MM.1S (cell line): ENCODE measurements at regions not wholly inside any gene's neighbourhood (a gene's known extent, or its start where the extent isn't known, plus 50 kb on each side); places are given as distances from the start of the nearest gene placed in this dataset.

Experiments
- DNase-seq: peaks from one replicate; pipeline ENCODE4 v3.0.0-alpha.2; 2015
- H2AFZ ChIP-seq: fragments of 300-600 bp; sonication (generic); 2 replicates; pipeline ENCODE4 v1.6.0; 2016; ENCODE audit warnings: antibody characterized with exemption, low read length
- H3F3A ChIP-seq: fragments of 300-600 bp; sonication (generic); 2 replicates; pipeline ENCODE4 v1.6.1; 2016; ENCODE audit warnings: mild to moderate bottlenecking, antibody characterized with exemption, low read length, moderate library complexity, mixed read lengths; ENCODE audit not compliant: insufficient read depth
- H3K27ac ChIP-seq: fragments of 300-600 bp; sonication (generic); 2 replicates; pipeline ENCODE4 v1.5.1; 2016; ENCODE audit warnings: mild to moderate bottlenecking, low read length
- H3K27me3 ChIP-seq: fragments of 300-600 bp; sonication (generic); replicated peaks from 2 replicates; pipeline ENCODE4 v1.6.0; 2016; ENCODE audit warnings: low read length; ENCODE audit not compliant: insufficient read depth
- H3K36me3 ChIP-seq: fragments of 300-600 bp; sonication (generic); replicated peaks from 2 replicates; pipeline ENCODE4 v1.6.1; 2016; ENCODE audit warnings: mild to moderate bottlenecking, low read length, mixed read lengths; ENCODE audit not compliant: insufficient read depth
- H3K4me1 ChIP-seq: fragments of 300-600 bp; sonication (generic); 2 replicates; pipeline ENCODE4 v1.6.1; 2016; ENCODE audit warnings: low read length, mixed read lengths
- H3K4me2 ChIP-seq: fragments of 300-600 bp; sonication (generic); 2 replicates; pipeline ENCODE4 v1.6.0; 2016; ENCODE audit warnings: low read depth, low read length
- H3K4me3 ChIP-seq: fragments of 300-600 bp; sonication (generic); 2 replicates; pipeline ENCODE4 v1.5.1; 2016; ENCODE audit warnings: low read length, mixed read lengths
- H3K79me2 ChIP-seq: fragments of 300-600 bp; sonication (generic); 2 replicates; pipeline ENCODE4 v1.6.1; 2016; ENCODE audit warnings: mixed run types, low read length, mixed read lengths
- H3K9ac ChIP-seq: fragments of 300-600 bp; sonication (generic); 2 replicates; pipeline ENCODE4 v1.6.1; 2016; ENCODE audit warnings: low read length, mixed read lengths
- H3K9me2 ChIP-seq: fragments of 300-600 bp; sonication (generic); replicated peaks from 2 replicates; pipeline ENCODE4 v1.6.1; 2016; ENCODE audit warnings: mild to moderate bottlenecking, low read length, mixed read lengths; ENCODE audit not compliant: insufficient read depth
- H3K9me3 ChIP-seq: fragments of 300-600 bp; sonication (generic); replicated peaks from 2 replicates; pipeline ENCODE4 v1.6.1; 2016; ENCODE audit warnings: mild to moderate bottlenecking, low read length, mixed read lengths; ENCODE audit not compliant: insufficient read depth
- H4K20me1 ChIP-seq: fragments of 300-600 bp; sonication (generic); 2 replicates; pipeline ENCODE4 v1.6.1; 2016; ENCODE audit warnings: mild to moderate bottlenecking, low read length, moderate library complexity, mixed read lengths; ENCODE audit not compliant: insufficient read depth
- EZH2 ChIP-seq: fragments of 300-600 bp; sonication (generic); optimal IDR thresholded peaks from 2 replicates; pipeline ENCODE3; 2017; ENCODE audit warnings: low read depth, mild to moderate bottlenecking, antibody characterized with exemption, low read length, mixed read lengths
- EZH2phosphoT487 ChIP-seq: fragments of 300-600 bp; sonication (generic); IDR thresholded peaks from 2 replicates; pipeline ENCODE4 v1.6.1; 2018; ENCODE audit warnings: antibody characterized with exemption, low read length
- TF ChIP-seq, protein P1 (sequence below): fragments of 300-600 bp; sonication (generic); IDR thresholded peaks from 2 replicates; pipeline ENCODE4 v1.5.1; 2016; ENCODE audit warnings: antibody characterized with exemption, low read length, mixed read lengths

DNA sequence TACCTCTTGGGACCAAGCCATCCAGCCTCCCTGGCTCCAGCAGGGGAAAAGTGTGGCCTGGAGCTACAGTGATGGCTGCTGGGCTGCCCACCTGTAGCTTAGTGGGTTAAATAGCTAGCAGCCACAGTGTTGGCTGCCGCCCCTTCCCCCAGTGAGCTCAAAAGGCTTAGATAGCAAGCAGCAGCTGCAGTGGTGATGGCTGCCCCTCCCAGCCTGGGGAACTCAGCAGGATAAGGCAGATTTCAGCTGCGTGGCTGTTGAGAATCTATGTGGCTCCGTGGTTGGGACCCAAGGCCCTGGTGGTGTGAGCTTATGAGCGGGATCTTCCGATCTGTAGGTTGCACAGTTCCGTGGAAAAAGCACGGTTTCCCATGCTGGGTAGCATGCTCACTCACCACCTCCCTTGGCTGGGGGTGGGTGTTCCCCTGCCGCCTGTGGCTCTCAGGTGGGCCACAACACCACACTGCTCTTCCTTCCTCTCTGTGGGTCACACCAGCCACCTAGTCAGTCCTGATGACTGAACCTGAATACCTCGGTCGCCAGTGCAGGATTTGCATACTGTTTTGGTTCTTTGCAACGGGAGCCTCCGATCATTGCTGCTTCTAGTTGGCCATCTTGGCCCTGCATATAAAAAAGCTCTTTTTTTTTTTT, 946.5 kb upstream of the FAM98A start:
- H3K27me3 ChIP-seq, result no peaks in the 10 kb centered on the region
- TF ChIP-seq EZH2 (no peak), EZH2phosphoT487 (no peak)
- TF ChIP-seq, protein P1, sequence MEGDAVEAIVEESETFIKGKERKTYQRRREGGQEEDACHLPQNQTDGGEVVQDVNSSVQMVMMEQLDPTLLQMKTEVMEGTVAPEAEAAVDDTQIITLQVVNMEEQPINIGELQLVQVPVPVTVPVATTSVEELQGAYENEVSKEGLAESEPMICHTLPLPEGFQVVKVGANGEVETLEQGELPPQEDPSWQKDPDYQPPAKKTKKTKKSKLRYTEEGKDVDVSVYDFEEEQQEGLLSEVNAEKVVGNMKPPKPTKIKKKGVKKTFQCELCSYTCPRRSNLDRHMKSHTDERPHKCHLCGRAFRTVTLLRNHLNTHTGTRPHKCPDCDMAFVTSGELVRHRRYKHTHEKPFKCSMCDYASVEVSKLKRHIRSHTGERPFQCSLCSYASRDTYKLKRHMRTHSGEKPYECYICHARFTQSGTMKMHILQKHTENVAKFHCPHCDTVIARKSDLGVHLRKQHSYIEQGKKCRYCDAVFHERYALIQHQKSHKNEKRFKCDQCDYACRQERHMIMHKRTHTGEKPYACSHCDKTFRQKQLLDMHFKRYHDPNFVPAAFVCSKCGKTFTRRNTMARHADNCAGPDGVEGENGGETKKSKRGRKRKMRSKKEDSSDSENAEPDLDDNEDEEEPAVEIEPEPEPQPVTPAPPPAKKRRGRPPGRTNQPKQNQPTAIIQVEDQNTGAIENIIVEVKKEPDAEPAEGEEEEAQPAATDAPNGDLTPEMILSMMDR, result no peak
- no peaks in the 10 kb centered on the region for H3K79me2 ChIP-seq
- no peaks in the 10 kb centered on the region for H3K9me3 ChIP-seq
- H3K4me2 ChIP-seq, result no peak overlapping the region
- no peak for DNase-seq
- H3K27ac ChIP-seq, result no peak overlapping the region
- no peaks in the 10 kb centered on the region for H3F3A ChIP-seq
- no peaks in the 10 kb centered on the region for H3K36me3 ChIP-seq
- H3K9me2 ChIP-seq, result no peaks in the 10 kb centered on the region
- H3K9ac ChIP-seq, result no peak overlapping the region
- no peaks in the 10 kb centered on the region for H4K20me1 ChIP-seq
- no peaks in the 10 kb centered on the region for H3K4me1 ChIP-seq
- H3K4me3 ChIP-seq, result no peak overlapping the region
- no peak overlapping the region for H2AFZ ChIP-seq

DNA sequence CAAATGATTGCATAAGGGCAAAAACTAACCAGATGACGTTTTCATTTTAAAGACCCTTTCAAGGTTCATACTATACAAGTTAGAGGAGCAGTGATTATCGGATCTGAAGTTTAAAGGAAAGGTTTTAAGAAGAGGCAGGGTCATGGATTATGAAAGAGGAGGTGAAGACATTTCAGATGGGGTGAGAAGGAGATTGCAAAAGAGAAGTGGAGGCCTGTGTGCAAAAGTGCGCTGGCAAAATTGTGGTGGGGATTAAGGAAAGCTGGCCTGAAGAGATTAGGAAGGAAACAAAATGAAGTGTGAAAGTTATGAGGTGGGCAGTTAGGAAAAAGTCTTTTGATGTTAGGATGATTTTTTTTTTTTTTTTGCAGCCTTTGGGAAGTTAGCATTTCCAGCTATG, 935.7 kb upstream of the FAM98A start:
- Histone ChIP-seq H3K27me3 (no peaks in the 10 kb centered on the region), H3K9me2 (no peaks in the 10 kb centered on the region), H3K36me3 (no peaks in the 10 kb centered on the region), H2AFZ (no peak overlapping the region), H3F3A (no peaks in the 10 kb centered on the region), H4K20me1 (no peaks in the 10 kb centered on the region), H3K27ac (no peak overlapping the region), H3K4me3 (no peak overlapping the region), H3K4me2 (no peak overlapping the region), H3K9me3 (no peaks in the 10 kb centered on the region), H3K4me1 (no peaks in the 10 kb centered on the region), H3K9ac (no peak overlapping the region), H3K79me2 (no peaks in the 10 kb centered on the region)
- TF ChIP-seq, protein P1, result no peak
- no peak for TF ChIP-seq EZH2
- no peak for TF ChIP-seq EZH2phosphoT487
- DNase-seq, result no peak

DNA sequence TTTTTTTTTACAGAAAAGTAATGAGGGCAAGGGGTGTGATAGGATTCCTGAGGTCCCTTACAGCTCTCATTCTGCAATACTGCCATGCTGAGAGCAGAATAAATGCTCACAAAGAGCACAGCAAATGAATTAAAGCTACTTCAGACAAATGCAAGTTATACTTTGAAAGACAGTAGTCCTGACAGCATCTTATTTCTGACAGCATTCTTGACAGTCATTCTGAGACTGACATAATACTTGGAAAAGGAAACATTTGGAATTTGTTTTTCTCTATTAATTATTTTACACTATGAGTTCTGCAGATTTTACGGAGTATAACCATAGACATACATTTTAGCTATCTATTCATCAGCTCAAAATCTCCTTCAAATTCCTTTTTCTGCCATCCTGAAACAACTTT, 935.2 kb upstream of the FAM98A start:
- Histone ChIP-seq H2AFZ (no peak overlapping the region), H3K36me3 (no peaks in the 10 kb centered on the region), H3F3A (no peaks in the 10 kb centered on the region), H3K4me3 (no peak overlapping the region), H3K27me3 (no peaks in the 10 kb centered on the region), H3K9me3 (no peaks in the 10 kb centered on the region), H3K4me2 (no peak overlapping the region), H3K79me2 (no peaks in the 10 kb centered on the region), H4K20me1 (no peaks in the 10 kb centered on the region), H3K27ac (no peak overlapping the region), H3K9me2 (no peaks in the 10 kb centered on the region), H3K4me1 (no peaks in the 10 kb centered on the region), H3K9ac (no peak overlapping the region)
- TF ChIP-seq, protein P1, result no peak
- TF ChIP-seq EZH2phosphoT487, result no peak
- no peak for TF ChIP-seq EZH2
- DNase-seq, result no peak
